Keratinocyte (primary cell): ENCODE measurements at regions not wholly inside any gene's neighbourhood (a gene's known extent, or its start where the extent isn't known, plus 50 kb on each side); places are given as distances from the start of the nearest gene placed in this dataset.

Experiments
- DNase-seq: peaks from one replicate; pipeline ENCODE4 v3.0.0-alpha.2; 2011; ENCODE audit warnings: low read depth, missing footprints, low spot score
- FAIRE-seq: peaks from 2 replicates; lab custom pipeline; 2011; peaks lifted over from hg19 to GRCh38; lab: Jason Lieb, UNC
- H2AFZ ChIP-seq: 2 replicates; pipeline ENCODE4 v1.6.0; 2012; ENCODE audit warnings: low read length, control low read depth, inconsistent platforms; ENCODE audit not compliant: control insufficient read depth
- H3K27ac ChIP-seq: 2 replicates; pipeline ENCODE4 v1.5.1; 2011; ENCODE audit warnings: low read length; ENCODE audit not compliant: control insufficient read depth, insufficient read depth
- H3K27me3 ChIP-seq: 3 replicates; pipeline ENCODE4 v1.6.0; 2011; ENCODE audit warnings: low read length; ENCODE audit not compliant: control insufficient read depth, insufficient read depth; ENCODE audit errors: extremely low read depth
- H3K36me3 ChIP-seq, 2 experiments: 2 replicates in 1 of 2; 3 replicates in 1 of 2; pipeline ENCODE4 v1.5.1; 2011; ENCODE audit warnings: low read length in 2 of 2, mild to moderate bottlenecking in 1 of 2; ENCODE audit not compliant: control insufficient read depth in 2 of 2, insufficient read depth in 2 of 2; ENCODE audit errors: extremely low read depth in 1 of 2
- H3K4me1 ChIP-seq: 3 replicates; pipeline ENCODE4 v1.5.1; 2011; ENCODE audit warnings: low read length; ENCODE audit not compliant: control insufficient read depth, insufficient read depth; ENCODE audit errors: extremely low read depth
- H3K4me2 ChIP-seq: 3 replicates; pipeline ENCODE4 v1.6.0; 2011; ENCODE audit warnings: low read depth, low read length; ENCODE audit not compliant: control insufficient read depth, insufficient read depth; ENCODE audit errors: extremely low read depth
- H3K4me3 ChIP-seq, 3 experiments: fragments of 200-600 bp in 1 of 3; sonication (generic) in 1 of 3; 2 replicates in 2 of 3; 3 replicates in 1 of 3; pipeline ENCODE4 v1.5.1; 2011 to 2016; ENCODE audit warnings: low read length in 3 of 3, mild to moderate bottlenecking in 3 of 3, control low read depth in 2 of 3, inconsistent platforms in 1 of 3, low read depth in 1 of 3, mixed read lengths in 1 of 3, mixed run types in 1 of 3, moderate library complexity in 1 of 3; ENCODE audit not compliant: control insufficient read depth in 2 of 3, insufficient read depth in 2 of 3; ENCODE audit errors: extremely low read depth in 1 of 3
- H3K79me2 ChIP-seq: 2 replicates; pipeline ENCODE4 v1.6.0; 2012; ENCODE audit warnings: low read length; ENCODE audit not compliant: control insufficient read depth, insufficient read depth
- H3K9ac ChIP-seq: 3 replicates; pipeline ENCODE4 v1.6.0; 2011; ENCODE audit warnings: low read length; ENCODE audit not compliant: control insufficient read depth, insufficient read depth; ENCODE audit errors: extremely low read depth
- H3K9me1 ChIP-seq: 3 replicates; pipeline ENCODE4 v1.6.0; 2011; ENCODE audit warnings: low read length; ENCODE audit not compliant: control insufficient read depth, insufficient read depth; ENCODE audit errors: extremely low read depth
- H3K9me3 ChIP-seq: 2 replicates; pipeline ENCODE4 v1.5.1; 2012; ENCODE audit warnings: low read depth, low read length; ENCODE audit not compliant: control insufficient read depth
- H4K20me1 ChIP-seq: 3 replicates; pipeline ENCODE4 v1.6.0; 2011; ENCODE audit warnings: low read length; ENCODE audit not compliant: control insufficient read depth, insufficient read depth; ENCODE audit errors: extremely low read depth
- CTCF ChIP-seq, 3 experiments: IDR thresholded peaks in 1 of 3; conservative IDR thresholded peaks in 1 of 3; optimal IDR thresholded peaks in 1 of 3; 2 replicates in 2 of 3; 3 replicates in 1 of 3; pipeline versions ENCODE3 to v1.5.1; 2011; ENCODE audit warnings: low read length in 3 of 3, mild to moderate bottlenecking in 3 of 3, moderate library complexity in 2 of 3, control low read depth in 1 of 3, inconsistent platforms in 1 of 3; ENCODE audit not compliant: insufficient read depth in 2 of 3; ENCODE audit errors: extremely low read depth in 1 of 3
- EZH2 ChIP-seq: IDR thresholded peaks from one replicate; pipeline ENCODE4 v1.6.1; 2012; ENCODE audit warnings: inconsistent platforms, mild to moderate bottlenecking, low read length, moderate library complexity
- dilution Hi-C: fragments of 300-500 bp; cut with MboI; formaldehyde crosslinking; loops from one replicate; pipeline ENCODE4 v1.7.0; 2020; ENCODE audit warnings: low sequenced_read_pairs; ENCODE audit not compliant: extremely low pct_ligation_motif_present

- Histone ChIP-seq H2AFZ (no peak overlapping the region), H3K9me1 (no peaks in the 10 kb centered on the region), H3K4me3 (no peak overlapping the region), H3K27ac (no peak overlapping the region), H3K4me1 (peaks cover 22% of the 10 kb centered on the region), H3K36me3 (no peaks in the 10 kb centered on the region), H3K9ac (no peak overlapping the region), H3K27me3 (peaks cover 10% of the 10 kb centered on the region), H3K9me3 (peaks cover 3% of the 10 kb centered on the region), H3K4me2 (no peak overlapping the region), H4K20me1 (no peaks in the 10 kb centered on the region), H3K79me2 (no peaks in the 10 kb centered on the region)
- TF ChIP-seq CTCF (optimal IDR thresholded peaks at IDR 0.05 in 1 of 3, IDR thresholded peaks at IDR 0.05 in 1 of 3, conservative IDR thresholded peaks at IDR 0.05 in 1 of 3; ENCODE audit: extremely low read depth in 1 of 3, insufficient read depth in 2 of 3, low read length in 3 of 3) (no peak), EZH2 (no peak)
- DNase-seq (no peak), FAIRE-seq (no peak)
- dilution Hi-C loops: no loop called here
Observed at GRCh38 chr6:44008821-44009370, 118.4 kb downstream of the MRPL14 start.

- TF ChIP-seq EZH2: no peak
- no peak for TF ChIP-seq CTCF (optimal IDR thresholded peaks at IDR 0.05 in 1 of 3, IDR thresholded peaks at IDR 0.05 in 1 of 3, conservative IDR thresholded peaks at IDR 0.05 in 1 of 3; ENCODE audit: extremely low read depth in 1 of 3, insufficient read depth in 2 of 3, low read length in 3 of 3)
- Histone ChIP-seq H3K36me3 (no peaks in the 10 kb centered on the region), H3K9ac (no peak overlapping the region), H2AFZ (no peak overlapping the region), H3K9me1 (no peaks in the 10 kb centered on the region), H3K4me2 (no peak overlapping the region), H3K27ac (no peak overlapping the region), H3K9me3 (peaks cover 3% of the 10 kb centered on the region), H3K79me2 (no peaks in the 10 kb centered on the region), H3K4me1 (peaks cover 24% of the 10 kb centered on the region), H4K20me1 (no peaks in the 10 kb centered on the region), H3K4me3 (no peak overlapping the region), H3K27me3 (peaks cover 18% of the 10 kb centered on the region)
- no peak for FAIRE-seq
- dilution Hi-C loops: no loop called here
- no peak for DNase-seq
Observed at GRCh38 chr6:44007818-44008621, 119.2 kb downstream of the MRPL14 start.
